Right lobe of liver (tissue), 4 donors: ENCODE measurements at regions not wholly inside any gene's neighbourhood (a gene's known extent, or its start where the extent isn't known, plus 50 kb on each side); places are given as distances from the start of the nearest gene placed in this dataset.

Experiments used
- CTCF ChIP-seq, 4 donors: fragments of 200-600 bp in 3 of 4; fragments of 450-650 bp in 1 of 4; IDR thresholded peaks; one replicate each; pipeline versions ENCODE4 v1.5.1 to v1.8.0; 2016 to 2022; ENCODE audit warnings: antibody characterized with exemption in 4 of 4, mild to moderate bottlenecking in 2 of 4
- POLR2A ChIP-seq: fragments of 450-650 bp; IDR thresholded peaks from one replicate; pipeline ENCODE4 v1.6.1; 2017; ENCODE audit warnings: antibody characterized with exemption, mild to moderate bottlenecking
- donor health status: DM: no; HTN: no; CAD: no.
- donor health status: DM: no; HTN: no; CAD: no.
- donor health status: DM: no; HTN: yes; CAD: no.

- TF ChIP-seq CTCF (IDR thresholded peaks at IDR 0.05) (peak in 2 of 4 donors; percentile 6 to 31), POLR2A (no peak)
Measured at GRCh38 chr3:109532257-109533216, 195.2 kb upstream of the DPPA4 start.
